ENCODE measurements at regions not wholly inside any gene's neighbourhood (a gene's known extent, or its start where the extent isn't known, plus 50 kb on each side); places are given as distances from the start of the nearest gene placed in this dataset.

DNA sequence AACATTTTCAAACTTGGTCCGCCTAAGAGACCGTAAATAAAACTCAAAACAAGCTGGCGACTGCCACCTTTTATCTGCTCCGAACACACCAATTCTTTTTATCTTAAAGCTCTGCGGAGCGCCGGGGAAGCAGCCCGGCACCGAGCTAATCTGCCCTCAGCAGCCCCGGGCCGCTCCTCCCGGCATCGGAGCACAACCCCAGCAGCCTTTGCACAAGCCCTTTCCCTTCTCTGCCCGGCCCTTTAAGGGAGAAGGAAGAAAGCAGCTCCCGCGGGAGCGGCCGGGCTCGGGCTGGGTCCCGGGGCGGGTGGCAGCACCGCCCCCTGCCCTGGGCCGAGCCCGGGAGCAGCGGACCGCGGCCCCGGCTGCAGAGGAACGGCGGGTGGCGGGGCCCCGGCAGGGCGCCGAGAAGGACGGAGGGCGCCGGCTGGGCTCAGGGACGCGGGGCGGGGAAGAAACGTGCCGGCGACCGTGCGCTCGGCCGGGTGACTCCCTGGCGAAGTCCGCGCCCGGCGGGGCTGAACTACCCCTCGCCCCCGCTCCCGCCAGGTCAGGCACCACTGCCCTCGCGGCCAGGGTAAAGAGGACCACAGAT lies 133.6 kb upstream of the C11orf58 start:
- H3K27me3 ChIP-seq (ENCODE audit: insufficient read depth, insufficient read length) = peaks cover 70% of the 10 kb centered on the region
- TF ChIP-seq ZNF274 (IDR thresholded peaks at IDR 0.05; ENCODE audit: low read depth, low read length) = no peak
- TF ChIP-seq SUZ12 (IDR thresholded peaks at IDR 0.05; ENCODE audit: extremely low read depth, insufficient read depth, insufficient read length) = no peak
- TF ChIP-seq YY1 (IDR thresholded peaks at IDR 0.05; ENCODE audit: insufficient read depth, insufficient read length) = no peak
- peak overlapping the region; percentile 49 for H3K4me3 ChIP-seq (ENCODE audit: insufficient read length, low read depth)
- DNase-seq (ENCODE audit: low read depth, low spot score) = no peak
- no peaks in the 10 kb centered on the region for H3K4me1 ChIP-seq (ENCODE audit: insufficient read depth, insufficient read length)
- H3K9ac ChIP-seq (ENCODE audit: insufficient read length, low read depth) = peak overlapping the region; percentile 72
- no peaks in the 10 kb centered on the region for H3K9me3 ChIP-seq (ENCODE audit: insufficient read depth, low read length)
- no peaks in the 10 kb centered on the region for H3K36me3 ChIP-seq (ENCODE audit: insufficient read depth, insufficient read length, low read length)

GRCh38 chr11:16603890-16604793 lies 134.3 kb upstream of the C11orf58 start:
- DNase-seq (ENCODE audit: low read depth, low spot score) = no peak
- H3K9ac ChIP-seq (ENCODE audit: insufficient read length, low read depth) = peak overlapping the region; percentile 72
- H3K27me3 ChIP-seq (ENCODE audit: insufficient read depth, insufficient read length) = peaks cover 63% of the 10 kb centered on the region

GRCh38 chr11:16603245-16603644 lies 135.2 kb upstream of the C11orf58 start:
- Histone ChIP-seq H3K4me3 (ENCODE audit: insufficient read length, low read depth) (no peak overlapping the region), H3K9ac (ENCODE audit: insufficient read length, low read depth) (no peak overlapping the region), H3K36me3 (ENCODE audit: insufficient read depth, insufficient read length, low read length) (no peaks in the 10 kb centered on the region), H3K4me1 (ENCODE audit: insufficient read depth, insufficient read length) (no peaks in the 10 kb centered on the region), H3K9me3 (ENCODE audit: insufficient read depth, low read length) (no peaks in the 10 kb centered on the region), H3K27me3 (ENCODE audit: insufficient read depth, insufficient read length) (peaks cover 54% of the 10 kb centered on the region)
- no peak for DNase-seq (ENCODE audit: low read depth, low spot score)
- no peak for TF ChIP-seq YY1 (IDR thresholded peaks at IDR 0.05; ENCODE audit: insufficient read depth, insufficient read length)
- TF ChIP-seq SUZ12 (IDR thresholded peaks at IDR 0.05; ENCODE audit: extremely low read depth, insufficient read depth, insufficient read length) = no peak
- no peak for TF ChIP-seq ZNF274 (IDR thresholded peaks at IDR 0.05; ENCODE audit: low read depth, low read length)

More at GRCh38 chr11:16603890-16604793, 134.3 kb upstream of the C11orf58 start:
- Histone ChIP-seq H3K4me1 (ENCODE audit: insufficient read depth, insufficient read length) (no peaks in the 10 kb centered on the region), H3K36me3 (ENCODE audit: insufficient read depth, insufficient read length, low read length) (no peaks in the 10 kb centered on the region), H3K9me3 (ENCODE audit: insufficient read depth, low read length) (no peaks in the 10 kb centered on the region), H3K4me3 (ENCODE audit: insufficient read length, low read depth) (peak overlapping the region; percentile 49)
- TF ChIP-seq SUZ12 (IDR thresholded peaks at IDR 0.05; ENCODE audit: extremely low read depth, insufficient read depth, insufficient read length) = no peak
- no peak for TF ChIP-seq YY1 (IDR thresholded peaks at IDR 0.05; ENCODE audit: insufficient read depth, insufficient read length)
- TF ChIP-seq ZNF274 (IDR thresholded peaks at IDR 0.05; ENCODE audit: low read depth, low read length) = no peak

GRCh38 chr11:16598906-16599305 lies 139.5 kb upstream of the C11orf58 start:
- H3K9ac ChIP-seq (ENCODE audit: insufficient read length, low read depth) = no peak overlapping the region
- no peaks in the 10 kb centered on the region for H3K9me3 ChIP-seq (ENCODE audit: insufficient read depth, low read length)
- TF ChIP-seq ZNF274 (IDR thresholded peaks at IDR 0.05; ENCODE audit: low read depth, low read length) (no peak), SUZ12 (IDR thresholded peaks at IDR 0.05; ENCODE audit: extremely low read depth, insufficient read depth, insufficient read length) (no peak), YY1 (IDR thresholded peaks at IDR 0.05; ENCODE audit: insufficient read depth, insufficient read length) (no peak)
- no peak for DNase-seq (ENCODE audit: low read depth, low spot score)
- peaks cover 21% of the 10 kb centered on the region for H3K27me3 ChIP-seq (ENCODE audit: insufficient read depth, insufficient read length)
- H3K4me1 ChIP-seq (ENCODE audit: insufficient read depth, insufficient read length) = no peaks in the 10 kb centered on the region
- H3K4me3 ChIP-seq (ENCODE audit: insufficient read length, low read depth) = no peak overlapping the region
- no peaks in the 10 kb centered on the region for H3K36me3 ChIP-seq (ENCODE audit: insufficient read depth, insufficient read length, low read length)

DNA sequence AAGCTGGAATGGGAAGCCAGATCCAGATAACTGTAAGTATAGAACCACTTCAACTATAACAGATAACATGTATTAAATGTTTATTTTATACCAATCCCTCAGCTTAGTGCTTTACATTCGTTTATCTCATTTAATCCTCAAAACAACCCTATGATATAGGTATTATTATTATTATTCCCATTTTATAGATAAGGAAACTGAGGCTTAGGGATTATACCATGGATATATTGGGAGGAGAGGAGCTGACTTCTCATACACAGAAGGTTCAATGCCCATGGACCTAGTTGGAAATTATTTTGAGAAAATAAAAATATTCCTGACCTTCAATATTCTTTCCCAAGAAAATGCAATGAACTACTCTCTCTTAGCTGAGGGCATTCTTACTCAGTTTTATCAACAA lies 140.4 kb upstream of the C11orf58 start:
- no peaks in the 10 kb centered on the region for H3K36me3 ChIP-seq (ENCODE audit: insufficient read depth, insufficient read length, low read length)
- no peak overlapping the region for H3K4me3 ChIP-seq (ENCODE audit: insufficient read length, low read depth)
- H3K4me1 ChIP-seq (ENCODE audit: insufficient read depth, insufficient read length) = no peaks in the 10 kb centered on the region
- peaks cover 13% of the 10 kb centered on the region for H3K27me3 ChIP-seq (ENCODE audit: insufficient read depth, insufficient read length)
- no peaks in the 10 kb centered on the region for H3K9me3 ChIP-seq (ENCODE audit: insufficient read depth, low read length)
- no peak for DNase-seq (ENCODE audit: low read depth, low spot score)
- H3K9ac ChIP-seq (ENCODE audit: insufficient read length, low read depth) = no peak overlapping the region
- TF ChIP-seq SUZ12 (IDR thresholded peaks at IDR 0.05; ENCODE audit: extremely low read depth, insufficient read depth, insufficient read length) (no peak), YY1 (IDR thresholded peaks at IDR 0.05; ENCODE audit: insufficient read depth, insufficient read length) (no peak), ZNF274 (IDR thresholded peaks at IDR 0.05; ENCODE audit: low read depth, low read length) (no peak)

- no peak for TF ChIP-seq YY1 (IDR thresholded peaks at IDR 0.05; ENCODE audit: insufficient read depth, insufficient read length)
- TF ChIP-seq SUZ12 (IDR thresholded peaks at IDR 0.05; ENCODE audit: extremely low read depth, insufficient read depth, insufficient read length) = no peak
- TF ChIP-seq ZNF274 (IDR thresholded peaks at IDR 0.05; ENCODE audit: low read depth, low read length) = no peak
- no peak for DNase-seq (ENCODE audit: low read depth, low spot score)
- Histone ChIP-seq H3K9ac (ENCODE audit: insufficient read length, low read depth) (no peak overlapping the region), H3K36me3 (ENCODE audit: insufficient read depth, insufficient read length, low read length) (no peaks in the 10 kb centered on the region), H3K27me3 (ENCODE audit: insufficient read depth, insufficient read length) (no peaks in the 10 kb centered on the region), H3K9me3 (ENCODE audit: insufficient read depth, low read length) (no peaks in the 10 kb centered on the region), H3K4me1 (ENCODE audit: insufficient read depth, insufficient read length) (no peaks in the 10 kb centered on the region), H3K4me3 (ENCODE audit: insufficient read length, low read depth) (no peak overlapping the region)
Measured at GRCh38 chr11:16596231-16596630, 142.2 kb upstream of the C11orf58 start.

- TF ChIP-seq SUZ12 (IDR thresholded peaks at IDR 0.05; ENCODE audit: extremely low read depth, insufficient read depth, insufficient read length) (no peak), YY1 (IDR thresholded peaks at IDR 0.05; ENCODE audit: insufficient read depth, insufficient read length) (no peak)
- Histone ChIP-seq H3K9me3 (ENCODE audit: insufficient read depth, low read length) (no peaks in the 10 kb centered on the region), H3K9ac (ENCODE audit: insufficient read length, low read depth) (no peak overlapping the region), H3K27me3 (ENCODE audit: insufficient read depth, insufficient read length) (no peaks in the 10 kb centered on the region), H3K36me3 (ENCODE audit: insufficient read depth, insufficient read length, low read length) (no peaks in the 10 kb centered on the region), H3K4me1 (ENCODE audit: insufficient read depth, insufficient read length) (no peaks in the 10 kb centered on the region), H3K4me3 (ENCODE audit: insufficient read length, low read depth) (no peak overlapping the region)
- DNase-seq (ENCODE audit: low read depth, low spot score) = no peak
Measured at GRCh38 chr11:16591157-16591556, 147.3 kb upstream of the C11orf58 start.
